GM10248 (cell line): ENCODE measurements at regions not wholly inside any gene's neighbourhood (a gene's known extent, or its start where the extent isn't known, plus 50 kb on each side); places are given as distances from the start of the nearest gene placed in this dataset.

ENCODE experiments used
- CTCF ChIA-PET: fragments of 300-600 bp; sonication (Branson Sonifier 250); formaldehyde crosslinking; extraction: SDS; loops from one replicate; lab custom pipeline; 2021; ENCODE audit warnings: antibody characterized with exemption; lab: Yijun Ruan, JAX
- POLR2A ChIA-PET: fragments of 350-650 bp; sonication (Branson Sonifier 250); formaldehyde crosslinking; extraction: SDS; loops from one replicate; lab custom pipeline; 2020; ENCODE audit warnings: antibody characterized with exemption; lab: Yijun Ruan, JAX
- DNase-seq: peaks from one replicate; pipeline ENCODE4 v3.0.0; 2012; ENCODE audit errors: extremely low spot score
- TF ChIP-seq, protein P1 (sequence below): IDR thresholded peaks from 2 replicates; pipeline ENCODE4 v1.5.1; 2012; ENCODE audit warnings: mild to moderate bottlenecking, low read depth; ENCODE audit errors: extremely low read depth, missing control alignments, control extremely low read depth

DNA sequence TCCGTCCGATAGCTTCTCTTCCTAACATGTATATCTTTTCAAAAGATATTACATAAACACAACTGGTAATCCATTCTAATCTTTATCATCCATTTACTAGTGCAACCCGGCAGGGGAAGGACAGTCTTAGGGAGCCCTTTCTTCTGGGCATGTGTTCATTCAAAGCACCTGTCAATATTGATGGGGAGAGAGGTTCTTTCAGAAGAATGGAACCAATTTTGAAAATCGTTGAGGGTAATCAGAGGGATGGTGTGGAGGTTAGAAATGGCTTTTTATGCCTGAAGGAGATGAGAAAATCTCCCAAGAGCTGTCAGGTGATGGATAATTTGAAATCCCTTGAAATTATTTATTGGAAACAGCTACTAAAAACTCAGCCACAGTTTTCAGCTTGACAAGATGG, 561.9 kb upstream of the DCC start:
- DNase-seq: no peak
- TF ChIP-seq, protein P1, sequence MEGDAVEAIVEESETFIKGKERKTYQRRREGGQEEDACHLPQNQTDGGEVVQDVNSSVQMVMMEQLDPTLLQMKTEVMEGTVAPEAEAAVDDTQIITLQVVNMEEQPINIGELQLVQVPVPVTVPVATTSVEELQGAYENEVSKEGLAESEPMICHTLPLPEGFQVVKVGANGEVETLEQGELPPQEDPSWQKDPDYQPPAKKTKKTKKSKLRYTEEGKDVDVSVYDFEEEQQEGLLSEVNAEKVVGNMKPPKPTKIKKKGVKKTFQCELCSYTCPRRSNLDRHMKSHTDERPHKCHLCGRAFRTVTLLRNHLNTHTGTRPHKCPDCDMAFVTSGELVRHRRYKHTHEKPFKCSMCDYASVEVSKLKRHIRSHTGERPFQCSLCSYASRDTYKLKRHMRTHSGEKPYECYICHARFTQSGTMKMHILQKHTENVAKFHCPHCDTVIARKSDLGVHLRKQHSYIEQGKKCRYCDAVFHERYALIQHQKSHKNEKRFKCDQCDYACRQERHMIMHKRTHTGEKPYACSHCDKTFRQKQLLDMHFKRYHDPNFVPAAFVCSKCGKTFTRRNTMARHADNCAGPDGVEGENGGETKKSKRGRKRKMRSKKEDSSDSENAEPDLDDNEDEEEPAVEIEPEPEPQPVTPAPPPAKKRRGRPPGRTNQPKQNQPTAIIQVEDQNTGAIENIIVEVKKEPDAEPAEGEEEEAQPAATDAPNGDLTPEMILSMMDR: no peak
- ChIA-PET CTCF (interaction anchor here (1.0 to 2.8 kb wide), 5 partner anchors 9 to 110 kb away, joined by 3 to 9 read pairs (median 5); no protein-coding TSS in a partner anchor), POLR2A (no interaction called here)

DNA sequence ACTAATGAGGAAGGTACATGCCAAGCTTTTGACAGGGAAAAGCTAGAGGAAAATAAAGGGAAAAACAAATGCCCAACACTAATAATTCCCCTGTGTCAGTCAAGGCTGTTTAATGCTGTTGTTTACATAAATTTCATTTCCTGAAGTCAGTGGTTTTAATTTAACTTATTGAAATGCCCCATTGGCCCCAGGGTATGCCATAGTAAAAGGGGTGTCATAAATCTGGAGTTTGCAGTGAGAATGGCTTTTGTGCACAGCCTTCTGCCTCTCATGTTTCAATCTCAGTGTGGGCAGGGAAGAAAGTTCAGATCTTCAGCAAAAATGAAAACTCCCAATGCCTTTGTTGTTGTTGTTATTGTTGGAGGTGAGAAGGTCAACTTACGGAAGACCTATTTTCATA, 550.1 kb upstream of the DCC start:
- DNase-seq: no peak
- POLR2A ChIA-PET: no interaction called here
- TF ChIP-seq, protein P1: no peak
- CTCF ChIA-PET: interaction anchor here (1.2 to 2.8 kb wide), 2 partner anchors 11 to 15 kb away, joined by 4 to 9 read pairs; no protein-coding TSS in a partner anchor

GRCh38 chr18:51801514-51801913, 538.5 kb upstream of the DCC start:
- CTCF ChIA-PET: interaction anchor here (0.9 to 1.6 kb wide), 4 partner anchors 8 to 14 kb away, joined by 3 read pairs; no protein-coding TSS in a partner anchor

GRCh38 chr18:51802569-51803428, 537.2 kb upstream of the DCC start:
- no peak for DNase-seq
- TF ChIP-seq, protein P1: no peak
- CTCF ChIA-PET: interaction anchor here (1.5 kb wide), 1 partner anchor 29 kb away, joined by 3 read pairs; no protein-coding TSS in a partner anchor
- POLR2A ChIA-PET: no interaction called here

More at GRCh38 chr18:51801514-51801913, 538.5 kb upstream of the DCC start:
- POLR2A ChIA-PET: no interaction called here
- TF ChIP-seq, protein P1: no peak
- DNase-seq: no peak

- no peak for DNase-seq
- TF ChIP-seq, protein P1: no peak
- CTCF ChIA-PET: no interaction called here
- POLR2A ChIA-PET: no interaction called here
Observed at GRCh38 chr18:51807336-51807735, 532.7 kb upstream of the DCC start.

- POLR2A ChIA-PET: no interaction called here
- TF ChIP-seq, protein P1: no peak
- CTCF ChIA-PET: interaction anchor here (0.9 to 1.7 kb wide), 4 partner anchors 10 to 26 kb away, joined by 3 to 5 read pairs (median 4); no protein-coding TSS in a partner anchor
- DNase-seq: no peak
Observed at GRCh38 chr18:51811883-51812282, 528.1 kb upstream of the DCC start.
